HG02678 (cell line): ENCODE measurements at regions not wholly inside any gene's neighbourhood (a gene's known extent, or its start where the extent isn't known, plus 50 kb on each side); places are given as distances from the start of the nearest gene placed in this dataset.

ENCODE experiments used
- ATAC-seq: cut with Tn5 transposase; IDR thresholded peaks from one replicate; pipeline ENCODE4 v1.9.1; 2021; ENCODE audit warnings: mild to moderate bottlenecking, moderate library complexity; ENCODE audit not compliant: unreplicated experiment

DNA sequence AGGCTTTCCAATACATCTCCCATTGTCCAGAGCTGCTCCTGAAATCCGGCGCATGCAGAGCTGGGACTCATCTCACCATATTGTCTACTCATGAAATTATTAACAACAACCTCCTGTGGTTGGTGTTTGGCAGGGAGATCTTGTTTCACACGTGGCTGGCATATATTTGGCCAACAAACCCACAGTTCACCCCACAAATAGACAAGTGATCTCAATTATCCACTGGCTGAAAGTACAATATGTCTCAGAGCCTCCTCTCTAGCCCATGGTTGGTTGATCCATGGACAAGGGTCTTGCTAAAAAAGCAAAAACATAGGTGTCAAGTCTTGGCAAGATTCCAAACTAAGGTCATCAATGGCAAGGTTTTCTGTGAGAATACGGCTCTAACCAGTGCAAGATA, 386.9 kb downstream of the ETS1 start:
- ATAC-seq, result no peak

DNA sequence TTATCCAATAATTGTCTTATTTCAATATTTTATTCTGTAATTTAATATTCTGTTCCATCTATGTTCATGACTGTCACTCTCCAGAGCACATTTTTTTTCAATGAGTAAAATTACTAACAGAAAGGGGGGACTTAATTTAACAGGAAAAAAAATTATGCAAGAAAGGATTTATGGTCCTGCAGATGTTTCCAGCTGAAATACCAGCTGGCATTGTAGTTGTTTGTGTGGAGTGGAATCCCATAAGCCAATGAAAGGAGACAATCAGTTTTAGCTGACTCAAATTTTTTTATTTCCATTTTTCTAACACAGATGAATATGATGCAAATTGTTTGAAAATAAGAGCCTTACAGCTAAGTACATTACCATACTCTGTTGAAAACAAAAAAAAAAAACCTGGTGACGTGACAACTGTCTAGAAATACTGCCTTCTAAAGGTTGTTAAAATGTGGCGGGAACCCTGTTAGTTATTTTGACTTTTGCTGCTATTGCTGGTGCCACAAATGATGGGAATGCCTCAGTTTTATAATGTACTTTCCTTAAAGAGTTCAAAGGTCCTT, 389.1 kb downstream of the ETS1 start:
- ATAC-seq, result no peak

DNA sequence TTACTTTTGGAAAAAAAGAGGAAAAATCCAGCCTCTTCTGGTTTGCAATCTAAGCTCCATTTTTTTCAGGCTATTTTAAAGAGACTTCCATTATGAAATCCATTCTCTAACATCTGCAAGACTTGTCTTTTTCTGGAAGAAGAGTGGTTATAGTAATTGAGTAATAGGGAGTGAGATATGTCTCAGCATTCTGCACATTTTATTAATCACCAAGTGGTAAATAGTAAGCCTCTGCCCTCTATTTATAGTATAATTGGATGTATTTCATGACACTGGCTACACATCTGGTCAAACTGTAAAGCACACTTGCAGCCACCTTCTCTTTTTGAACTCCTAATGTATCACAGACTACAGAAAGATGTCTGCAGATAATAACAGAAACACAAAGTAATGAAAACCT, 391.1 kb downstream of the ETS1 start:
- no peak for ATAC-seq

DNA sequence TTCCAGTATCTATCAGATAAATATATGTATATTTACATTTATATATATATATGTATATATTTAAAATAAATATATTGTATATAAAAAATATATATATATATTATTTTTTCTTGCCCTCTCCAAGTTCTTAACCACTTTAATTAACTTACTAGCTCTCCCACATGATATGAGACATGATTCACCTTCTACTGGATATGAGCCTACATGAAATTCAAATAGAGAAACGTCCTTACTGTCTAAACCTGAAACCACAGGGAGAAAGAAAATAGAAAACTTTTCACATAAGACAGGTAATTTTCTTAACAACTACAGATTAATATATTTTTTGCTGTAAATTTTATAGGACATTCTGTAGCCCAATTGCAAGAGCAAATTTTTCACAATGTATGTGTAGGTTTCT, 391.6 kb downstream of the ETS1 start:
- ATAC-seq, result no peak

DNA sequence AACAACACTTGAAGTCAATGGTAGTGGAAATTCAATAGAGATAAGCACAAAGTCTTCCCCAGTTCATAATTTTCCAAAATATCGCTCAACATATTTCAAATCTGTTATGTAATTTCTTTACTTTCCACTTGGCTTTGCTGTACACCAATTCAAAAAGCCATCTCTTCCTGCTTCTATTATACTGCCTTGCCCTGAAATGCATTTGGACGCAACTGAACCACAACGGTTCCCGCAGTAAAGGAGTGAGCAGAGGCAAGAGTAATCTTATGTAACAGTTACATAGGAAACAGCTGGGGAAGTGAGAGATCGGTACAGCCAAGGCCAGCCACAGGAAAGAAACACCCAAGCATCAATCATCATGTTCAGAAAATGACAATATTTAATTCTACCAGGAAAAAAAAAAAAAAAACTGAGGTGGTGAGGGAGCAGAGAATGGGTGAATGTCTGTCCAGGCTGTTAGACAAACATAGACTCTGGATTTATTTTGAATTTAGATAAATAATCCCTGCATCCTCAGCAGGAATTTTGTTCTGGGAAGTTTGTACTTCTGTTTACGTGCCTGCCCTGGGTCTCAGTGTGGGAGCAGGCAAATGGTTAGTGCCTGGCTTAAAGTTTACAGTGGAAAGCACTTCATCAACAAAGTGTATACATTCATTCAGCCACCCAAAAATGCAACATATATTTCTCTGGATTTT, 392.2 kb downstream of the ETS1 start:
- ATAC-seq, result no peak

DNA sequence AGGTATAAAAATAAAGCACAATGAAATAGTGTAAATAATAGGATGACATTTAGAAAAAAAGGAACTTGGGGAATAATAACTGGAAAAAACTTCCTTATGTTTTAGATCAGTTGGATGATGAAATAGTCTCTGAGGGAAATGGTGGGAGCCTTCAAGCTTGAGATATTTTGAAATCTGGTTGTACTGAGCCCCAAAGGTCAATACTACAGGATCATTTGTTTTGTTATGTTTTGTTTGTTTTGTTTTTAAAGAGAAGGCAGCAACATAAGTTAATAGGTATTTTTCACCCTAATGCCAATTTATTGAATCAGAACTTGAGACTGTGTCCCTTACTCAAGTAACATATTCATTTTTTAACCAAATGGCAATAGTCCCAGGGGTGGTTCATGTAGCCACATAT, 393.1 kb downstream of the ETS1 start:
- ATAC-seq, result no peak

DNA sequence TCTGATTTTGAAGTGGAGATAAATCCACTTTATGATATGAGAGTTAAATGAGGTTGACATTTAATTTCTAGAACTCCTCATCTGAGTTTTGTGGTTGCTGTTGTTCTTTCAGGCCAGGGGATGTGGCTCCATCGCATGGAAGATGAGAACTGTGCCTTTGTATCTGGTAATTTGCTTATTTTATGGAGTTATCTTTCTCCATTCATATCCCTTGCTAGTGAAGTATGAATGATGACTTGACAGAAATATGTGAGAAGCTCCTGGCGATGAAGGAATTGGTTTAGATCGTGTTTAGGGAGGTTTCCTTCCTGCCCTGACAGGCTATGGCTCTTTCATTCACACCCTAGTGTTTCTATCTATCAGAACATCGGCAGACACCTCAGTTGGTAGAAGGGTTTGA, 393.7 kb downstream of the ETS1 start:
- no peak for ATAC-seq

DNA sequence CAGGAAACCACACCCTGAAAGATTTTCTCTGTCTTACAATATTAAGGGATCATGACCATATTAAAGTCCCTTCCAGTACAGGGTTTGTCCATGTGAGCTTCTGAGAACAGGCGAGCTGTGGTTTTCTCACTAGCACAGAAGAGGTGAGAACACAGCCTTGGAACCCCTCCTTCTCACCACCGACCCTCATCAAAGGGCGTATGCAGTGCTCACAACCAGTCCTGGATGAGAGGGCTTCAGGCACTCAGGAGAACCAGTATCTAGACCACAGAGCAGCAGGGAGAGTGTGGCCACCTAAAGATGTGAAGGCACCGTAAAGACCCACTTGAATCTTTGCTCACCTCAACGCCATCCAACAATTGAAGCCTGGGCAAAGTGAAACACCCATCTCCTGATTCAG, 397.0 kb downstream of the ETS1 start:
- ATAC-seq, result no peak

DNA sequence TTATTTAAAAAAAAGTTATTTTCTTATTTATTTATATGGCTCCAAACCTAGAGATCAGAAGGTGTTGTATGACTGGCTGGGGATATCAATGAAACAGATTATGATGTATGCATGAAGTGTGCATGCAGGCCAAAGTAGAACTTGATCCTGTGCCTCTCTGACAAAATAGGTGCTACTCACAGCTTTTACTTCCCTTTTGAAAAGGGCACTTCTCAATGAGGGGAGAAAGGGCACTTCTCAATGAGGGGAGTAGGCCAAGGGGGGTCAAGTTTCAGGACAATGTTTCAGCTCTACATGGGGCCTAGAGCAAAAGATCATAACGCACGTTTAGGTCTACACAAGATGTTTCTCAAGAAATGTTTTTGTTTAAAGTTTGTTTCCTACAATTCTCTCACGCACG, 397.5 kb downstream of the ETS1 start:
- ATAC-seq, result no peak

DNA sequence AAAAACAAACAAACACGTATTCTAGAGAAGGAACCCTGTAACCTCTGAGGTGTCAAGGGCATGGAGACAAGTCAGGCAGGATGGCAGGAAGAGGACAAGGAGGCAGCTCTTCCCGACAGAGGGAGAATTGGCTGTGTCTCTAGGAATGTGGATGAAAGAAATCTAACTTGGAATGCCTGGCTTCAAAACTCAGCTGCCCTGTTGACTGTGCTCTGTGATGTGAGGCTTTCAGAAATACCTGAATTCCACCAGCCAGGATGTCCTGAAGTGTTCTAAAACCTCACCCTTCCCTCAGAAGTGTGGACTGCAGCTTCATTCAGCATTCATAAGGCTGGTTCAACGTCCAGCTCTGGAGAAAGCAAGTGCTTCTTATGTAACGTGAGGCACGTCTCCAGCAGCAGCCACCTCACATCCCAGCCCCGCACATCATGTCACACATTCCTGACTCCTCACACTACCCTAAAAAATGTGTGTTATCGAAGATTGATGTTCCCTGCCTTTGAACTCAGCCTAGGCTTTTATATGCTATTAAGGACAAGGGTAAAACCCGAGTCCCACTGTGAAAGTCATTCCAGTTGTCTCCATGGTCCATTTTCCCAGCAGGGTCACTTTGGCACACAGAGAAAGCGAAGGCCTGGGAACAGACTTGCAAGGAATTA, 398.9 kb downstream of the ETS1 start:
- no peak for ATAC-seq

DNA sequence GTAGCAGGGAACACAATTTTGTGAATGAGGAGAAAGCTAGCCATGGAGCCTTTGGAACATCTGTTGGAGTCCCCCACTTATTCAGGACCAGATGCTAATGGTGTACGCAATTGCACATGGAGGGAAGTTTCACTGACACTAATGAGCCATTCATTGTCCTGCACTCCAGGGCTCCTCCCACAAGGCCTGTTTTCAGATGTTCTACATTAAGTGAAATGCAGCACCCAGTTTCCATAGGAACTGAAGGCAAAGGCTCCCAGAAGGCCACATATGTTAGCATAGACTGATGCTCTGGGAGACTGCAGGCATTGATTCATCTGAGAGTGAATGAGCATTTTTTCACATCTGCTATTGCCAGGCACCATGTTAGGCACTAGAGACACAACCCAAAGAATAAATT, 399.5 kb downstream of the ETS1 start:
- no peak for ATAC-seq

DNA sequence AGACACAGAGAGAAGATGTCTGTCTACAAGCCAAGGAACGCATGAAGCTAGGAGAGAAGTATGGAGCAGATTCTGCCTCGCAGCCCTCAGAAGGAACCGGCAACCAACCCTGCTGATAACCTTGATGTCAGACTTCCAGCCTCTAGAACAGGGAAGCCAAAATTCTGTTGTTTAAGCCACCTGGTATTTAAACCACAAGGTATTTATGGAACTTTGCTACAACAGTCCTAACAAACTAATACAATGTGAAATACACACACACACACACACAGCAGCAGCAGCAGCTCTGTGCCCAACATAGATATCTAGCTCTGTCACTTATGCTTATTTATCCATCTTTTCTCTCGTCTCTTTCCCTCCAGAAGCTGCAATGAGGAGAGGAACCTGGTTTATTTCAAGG, 400.0 kb downstream of the ETS1 start:
- ATAC-seq, result no peak

DNA sequence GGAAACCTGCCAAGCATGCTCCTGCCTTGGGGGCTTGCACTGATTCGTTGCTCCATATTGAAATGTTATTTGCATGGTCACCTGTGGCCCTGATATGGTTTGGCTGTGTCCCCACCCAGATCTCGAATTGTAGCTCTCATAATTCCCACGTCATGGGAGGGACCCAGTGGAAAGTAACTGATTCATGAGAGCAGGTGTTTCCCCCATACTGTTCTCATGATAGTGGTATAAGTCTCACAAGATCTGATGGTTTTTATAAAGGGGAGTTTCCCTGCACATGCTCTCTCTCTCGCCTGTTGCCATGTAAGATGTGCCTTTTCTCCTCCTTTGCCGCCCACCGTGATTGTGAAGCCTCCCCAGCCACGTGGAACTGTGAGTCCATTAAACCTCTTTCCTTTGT, 402.4 kb downstream of the ETS1 start:
- ATAC-seq, result no peak

DNA sequence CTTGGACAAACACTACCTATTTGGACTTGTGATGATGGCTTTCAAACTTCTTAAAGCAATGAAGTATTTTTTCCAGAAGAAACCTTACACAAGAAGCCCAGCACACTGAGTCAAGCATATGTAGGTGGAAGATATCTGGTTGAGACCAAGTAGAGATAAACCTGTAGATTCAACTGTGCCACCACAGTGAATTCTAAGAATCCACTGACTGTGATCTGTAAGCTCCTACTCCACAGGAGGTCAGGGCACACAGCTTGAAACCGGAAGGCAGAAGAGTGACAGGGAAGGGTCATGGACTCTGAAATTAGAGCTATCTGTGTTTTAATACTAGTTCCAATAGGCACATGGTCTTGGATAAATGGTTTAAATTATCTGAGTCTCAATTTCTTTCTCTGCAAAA, 404.5 kb downstream of the ETS1 start:
- ATAC-seq, result no peak

DNA sequence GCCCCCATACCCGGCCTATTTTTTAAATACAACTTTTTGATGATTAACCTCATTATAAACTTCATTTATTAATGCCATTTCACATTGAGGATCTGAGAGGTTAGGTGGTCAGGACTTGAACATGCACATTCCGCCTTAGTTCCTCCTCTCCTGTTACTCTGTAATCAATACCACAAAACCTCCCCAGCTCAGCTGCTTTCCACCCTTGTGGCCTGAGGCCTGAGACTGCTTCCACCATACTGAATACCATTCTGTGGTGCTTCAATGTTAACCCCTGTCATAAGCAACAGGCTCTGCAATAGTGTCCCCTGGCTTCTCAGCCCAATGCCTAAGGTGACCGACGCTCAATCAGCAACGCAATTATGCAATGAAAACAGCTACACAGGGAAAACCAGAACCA, 405.4 kb downstream of the ETS1 start:
- no peak for ATAC-seq

DNA sequence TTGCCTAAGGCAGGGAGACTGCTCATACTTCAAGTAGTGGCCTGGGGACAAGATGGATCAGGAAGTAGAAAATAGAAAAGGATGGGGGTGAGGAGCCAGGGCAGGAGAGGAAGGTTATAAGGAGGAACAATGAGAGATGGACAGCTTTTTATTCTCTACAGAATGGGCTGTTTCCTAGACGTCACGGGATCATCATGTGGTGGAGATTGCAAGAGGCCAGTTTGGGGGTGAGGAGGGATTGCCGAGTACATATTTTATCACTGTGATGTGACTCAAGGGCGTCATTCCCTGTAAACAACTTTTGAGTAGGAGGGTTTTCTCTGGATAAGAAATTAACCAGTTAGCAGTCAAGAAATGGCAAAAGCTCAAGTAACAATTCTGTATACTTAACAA, 406.3 kb downstream of the ETS1 start:
- ATAC-seq, result no peak

DNA sequence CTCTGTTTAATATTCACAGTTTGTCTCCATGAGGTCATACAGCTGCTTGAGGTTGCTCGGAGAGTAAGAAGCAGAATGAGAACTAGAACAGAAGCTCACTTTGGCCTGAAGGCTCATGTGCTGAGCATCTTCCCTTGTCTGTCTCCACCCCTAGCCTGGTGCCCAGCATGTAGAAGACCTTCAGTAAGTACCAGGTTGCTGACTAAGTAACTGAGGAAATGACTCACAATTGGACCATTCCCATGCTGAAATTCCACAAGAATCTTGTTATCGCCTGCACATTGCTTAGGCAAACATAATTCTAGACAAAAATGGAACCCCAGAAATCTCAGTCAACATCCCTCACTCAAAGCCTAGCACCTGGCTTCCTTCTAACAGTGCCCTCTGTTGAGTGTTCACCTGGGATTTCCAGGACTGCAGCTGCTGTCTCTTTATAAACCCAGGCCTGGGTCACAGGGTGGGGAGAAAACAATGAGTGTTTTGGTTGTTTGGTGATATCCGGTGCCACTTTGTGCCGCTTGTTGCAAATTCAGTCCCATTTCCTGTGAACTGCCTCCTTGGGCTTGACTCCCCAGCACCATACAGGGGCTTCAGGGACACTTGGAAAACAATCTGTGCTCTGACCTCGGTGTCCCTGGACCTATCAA, 406.8 kb downstream of the ETS1 start:
- ATAC-seq, result no peak

DNA sequence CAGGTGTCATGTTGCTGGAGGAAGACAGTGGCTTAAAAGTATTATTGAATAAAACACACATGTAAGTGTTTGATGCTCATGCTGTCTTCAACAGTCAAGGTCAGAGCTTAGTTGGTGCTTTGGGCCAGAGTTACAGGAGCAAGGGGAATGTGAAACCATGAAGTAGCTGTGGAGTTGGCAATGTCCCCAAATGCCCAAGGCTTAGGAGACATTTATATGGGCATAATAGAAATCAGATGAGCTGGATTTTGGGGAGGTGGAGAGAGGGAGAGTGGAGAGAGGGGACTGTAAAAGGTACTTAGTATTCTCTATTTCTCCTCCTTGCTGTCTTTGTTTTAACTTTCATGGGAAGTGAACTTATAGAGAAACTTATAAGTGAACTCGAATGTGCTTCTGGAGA, 407.8 kb downstream of the ETS1 start:
- ATAC-seq, result no peak

DNA sequence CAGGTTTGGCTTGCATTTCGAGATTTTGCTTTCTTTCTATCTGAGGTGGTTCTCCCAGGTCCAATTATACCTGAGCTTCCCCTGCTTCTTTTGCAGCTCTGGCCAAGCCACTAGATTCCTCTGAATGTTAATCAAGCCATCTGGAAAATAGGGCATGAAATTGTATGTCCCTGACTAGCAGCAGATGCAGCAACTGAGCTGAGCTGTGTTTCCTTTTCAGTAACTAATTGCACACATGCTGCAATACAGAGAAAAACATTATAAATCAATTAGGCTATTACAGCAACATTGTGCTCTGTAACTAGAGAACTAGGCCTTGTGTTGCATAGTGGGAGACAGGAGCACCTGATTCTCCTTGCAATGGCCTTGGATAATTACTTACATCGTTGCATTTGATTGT, 408.3 kb downstream of the ETS1 start:
- ATAC-seq, result no peak

DNA sequence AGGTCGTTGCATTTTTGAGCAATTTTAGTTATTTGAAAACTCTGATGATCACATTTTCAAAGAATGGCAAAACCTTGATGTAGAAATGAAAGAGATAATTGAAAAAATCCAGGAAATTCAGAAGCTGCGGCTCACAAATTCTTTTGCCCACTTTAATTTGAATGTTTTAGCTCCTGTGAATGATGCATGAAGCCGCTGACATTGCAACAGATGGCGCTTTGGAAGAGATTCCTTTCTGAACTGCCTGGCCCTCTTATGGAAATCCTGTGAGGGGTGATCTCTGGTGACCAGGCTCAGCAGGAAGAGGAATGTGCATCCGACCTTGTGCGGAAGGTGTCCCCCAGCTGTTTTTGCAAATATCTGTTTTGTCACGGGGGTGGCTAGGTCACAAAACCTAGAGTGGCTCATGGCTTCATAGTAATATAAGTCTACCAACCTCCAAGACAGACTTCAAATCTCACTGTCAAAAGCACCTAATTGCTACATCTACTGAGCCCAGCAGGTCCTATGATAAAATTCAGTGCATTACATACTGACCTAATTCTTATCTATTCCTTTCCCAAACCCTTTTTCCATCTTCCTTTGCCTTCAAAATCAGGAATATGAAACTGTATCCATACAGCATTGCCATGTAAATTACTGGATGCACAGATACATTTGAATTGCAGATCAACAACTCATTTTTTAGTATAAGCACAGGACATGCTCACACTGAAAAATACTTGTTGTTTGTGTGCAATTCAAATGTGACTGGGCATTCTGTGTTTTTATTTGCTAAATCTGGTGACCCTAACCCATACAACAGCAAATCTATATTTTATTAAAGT, 412.7 kb downstream of the ETS1 start:
- no peak for ATAC-seq
